ENCODE measurements at regions not wholly inside any gene's neighbourhood (a gene's known extent, or its start where the extent isn't known, plus 50 kb on each side); places are given as distances from the start of the nearest gene placed in this dataset.

DNA sequence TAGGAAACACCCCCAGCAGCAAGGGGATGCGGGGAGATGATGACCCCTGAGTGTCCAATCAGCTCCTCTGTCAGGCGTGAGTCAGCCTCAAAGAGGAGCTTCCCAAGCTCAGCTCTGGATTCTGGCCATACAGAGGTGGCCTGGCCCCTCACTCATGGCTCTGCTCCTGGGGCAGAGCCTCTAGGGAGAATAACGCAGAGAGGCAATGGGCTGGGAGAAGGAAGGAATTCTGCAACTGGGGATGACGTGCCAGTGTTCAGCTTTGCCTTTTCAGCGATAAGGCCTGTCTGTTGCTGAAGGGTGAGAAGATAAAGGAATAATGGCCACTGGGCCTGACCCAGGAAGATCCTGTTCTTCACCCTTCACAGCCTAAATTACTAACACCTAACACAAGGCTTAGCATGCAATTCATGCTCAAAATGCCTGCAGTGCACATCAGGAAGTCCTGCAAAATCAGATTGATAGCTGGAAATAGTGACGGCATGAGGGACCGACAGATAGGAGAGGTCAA is 92.2 kb downstream of the TBX19 start:
- Mint-ChIP-seq H3K27ac (no peak overlapping the region), H3K9me3 (no peaks in the 10 kb centered on the region), H3K36me3 (ENCODE audit: low read depth) (no peaks in the 10 kb centered on the region), H3K4me1 (peaks cover 10% of the 10 kb centered on the region), H3K4me3 (no peak overlapping the region), H3K27me3 (ENCODE audit: low read depth) (no peaks in the 10 kb centered on the region)
- TF ChIP-seq CTCF (IDR thresholded peaks at IDR 0.05; ENCODE audit: unreplicated experiment in 3 of 3): no peak

- peaks cover 10% of the 10 kb centered on the region for H3K4me1 Mint-ChIP-seq
- H3K4me3 Mint-ChIP-seq: no peak overlapping the region
- no peaks in the 10 kb centered on the region for H3K9me3 Mint-ChIP-seq
- H3K36me3 Mint-ChIP-seq (ENCODE audit: low read depth): no peaks in the 10 kb centered on the region
- H3K27me3 Mint-ChIP-seq (ENCODE audit: low read depth): no peaks in the 10 kb centered on the region
- TF ChIP-seq CTCF (IDR thresholded peaks at IDR 0.05; ENCODE audit: unreplicated experiment in 3 of 3): no peak
- no peak overlapping the region for H3K27ac Mint-ChIP-seq
Observed at GRCh38 chr1:168372307-168372706, 91.6 kb downstream of the TBX19 start.

GRCh38 chr1:168371477-168371876 is 90.8 kb downstream of the TBX19 start:
- H3K36me3 Mint-ChIP-seq (ENCODE audit: low read depth): no peaks in the 10 kb centered on the region
- H3K4me1 Mint-ChIP-seq: peaks cover 10% of the 10 kb centered on the region
- H3K27me3 Mint-ChIP-seq (ENCODE audit: low read depth): peaks cover 4% of the 10 kb centered on the region
- H3K27ac Mint-ChIP-seq: no peak overlapping the region
- H3K4me3 Mint-ChIP-seq: no peak overlapping the region
- no peak for TF ChIP-seq CTCF (IDR thresholded peaks at IDR 0.05; ENCODE audit: unreplicated experiment in 3 of 3)
- H3K9me3 Mint-ChIP-seq: no peaks in the 10 kb centered on the region

GRCh38 chr1:168370586-168370985 is 89.9 kb downstream of the TBX19 start:
- Mint-ChIP-seq H3K4me1 (peaks cover 10% of the 10 kb centered on the region), H3K27ac (peak overlapping the region in 2 of 3 experiments; percentile 10 to 33), H3K4me3 (no peak overlapping the region), H3K27me3 (ENCODE audit: low read depth) (peaks cover 4% of the 10 kb centered on the region), H3K9me3 (no peaks in the 10 kb centered on the region), H3K36me3 (ENCODE audit: low read depth) (no peaks in the 10 kb centered on the region)
- TF ChIP-seq CTCF (IDR thresholded peaks at IDR 0.05; ENCODE audit: unreplicated experiment in 3 of 3): no peak

- H3K27me3 Mint-ChIP-seq (ENCODE audit: low read depth): peaks cover 4% of the 10 kb centered on the region
- no peak overlapping the region for H3K27ac Mint-ChIP-seq
- no peaks in the 10 kb centered on the region for H3K36me3 Mint-ChIP-seq (ENCODE audit: low read depth)
- H3K9me3 Mint-ChIP-seq: no peaks in the 10 kb centered on the region
- no peak overlapping the region for H3K4me3 Mint-ChIP-seq
- H3K4me1 Mint-ChIP-seq: peaks cover 10% of the 10 kb centered on the region
- TF ChIP-seq CTCF (IDR thresholded peaks at IDR 0.05; ENCODE audit: unreplicated experiment in 3 of 3): no peak
Observed at GRCh38 chr1:168369655-168370054, 89.0 kb downstream of the TBX19 start.

- H3K36me3 Mint-ChIP-seq (ENCODE audit: low read depth): no peaks in the 10 kb centered on the region
- H3K27ac Mint-ChIP-seq: no peak overlapping the region
- H3K4me1 Mint-ChIP-seq: peaks cover 10% of the 10 kb centered on the region
- no peak for TF ChIP-seq CTCF (IDR thresholded peaks at IDR 0.05; ENCODE audit: unreplicated experiment in 3 of 3)
- H3K27me3 Mint-ChIP-seq (ENCODE audit: low read depth): peaks cover 4% of the 10 kb centered on the region
- no peaks in the 10 kb centered on the region for H3K9me3 Mint-ChIP-seq
- no peak overlapping the region for H3K4me3 Mint-ChIP-seq
Observed at GRCh38 chr1:168368131-168368530, 87.5 kb downstream of the TBX19 start.

All from nephron (organoid).